ENCODE measurements at regions not wholly inside any gene's neighbourhood (a gene's known extent, or its start where the extent isn't known, plus 50 kb on each side); places are given as distances from the start of the nearest gene placed in this dataset.

DNA sequence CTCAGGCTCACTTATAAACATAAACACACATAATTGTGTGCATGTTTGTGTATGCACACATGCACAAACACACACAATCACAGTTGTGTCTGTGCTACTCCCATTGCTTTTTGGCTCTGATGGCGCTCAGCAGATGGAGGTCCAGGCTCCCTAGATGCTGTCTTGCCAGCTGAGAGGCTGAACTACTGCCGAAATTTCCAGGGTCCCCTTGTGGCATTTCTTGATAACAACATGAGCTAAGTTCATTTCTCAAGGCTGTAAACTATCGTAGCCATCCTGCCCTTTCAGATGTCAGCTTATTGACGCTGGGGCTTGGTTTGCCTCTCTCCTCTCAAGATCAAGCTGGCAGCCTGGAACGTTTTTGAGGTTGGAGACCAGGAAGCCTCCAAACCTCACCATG lies 80.1 kb upstream of the ADRA1D start:
- TF ChIP-seq, protein P1, sequence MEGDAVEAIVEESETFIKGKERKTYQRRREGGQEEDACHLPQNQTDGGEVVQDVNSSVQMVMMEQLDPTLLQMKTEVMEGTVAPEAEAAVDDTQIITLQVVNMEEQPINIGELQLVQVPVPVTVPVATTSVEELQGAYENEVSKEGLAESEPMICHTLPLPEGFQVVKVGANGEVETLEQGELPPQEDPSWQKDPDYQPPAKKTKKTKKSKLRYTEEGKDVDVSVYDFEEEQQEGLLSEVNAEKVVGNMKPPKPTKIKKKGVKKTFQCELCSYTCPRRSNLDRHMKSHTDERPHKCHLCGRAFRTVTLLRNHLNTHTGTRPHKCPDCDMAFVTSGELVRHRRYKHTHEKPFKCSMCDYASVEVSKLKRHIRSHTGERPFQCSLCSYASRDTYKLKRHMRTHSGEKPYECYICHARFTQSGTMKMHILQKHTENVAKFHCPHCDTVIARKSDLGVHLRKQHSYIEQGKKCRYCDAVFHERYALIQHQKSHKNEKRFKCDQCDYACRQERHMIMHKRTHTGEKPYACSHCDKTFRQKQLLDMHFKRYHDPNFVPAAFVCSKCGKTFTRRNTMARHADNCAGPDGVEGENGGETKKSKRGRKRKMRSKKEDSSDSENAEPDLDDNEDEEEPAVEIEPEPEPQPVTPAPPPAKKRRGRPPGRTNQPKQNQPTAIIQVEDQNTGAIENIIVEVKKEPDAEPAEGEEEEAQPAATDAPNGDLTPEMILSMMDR (IDR thresholded peaks at IDR 0.05 in 2 of 3, conservative IDR thresholded peaks at IDR 0.05 in 1 of 3; ENCODE audit: control insufficient read depth in 2 of 3, extremely low read depth in 1 of 3, insufficient read depth in 1 of 3, low read depth in 3 of 3, low read length in 3 of 3) = no peak
- TF ChIP-seq TCF3 (IDR thresholded peaks at IDR 0.05; ENCODE audit: borderline replicate concordance, insufficient read depth, low read depth, low read length) (no peak), RELA (IDR thresholded peaks at IDR 0.05; ENCODE audit: borderline replicate concordance, partially characterized antibody) (no peak), BHLHE40 (IDR thresholded peaks at IDR 0.05; ENCODE audit: borderline replicate concordance in 1 of 2, low read depth in 2 of 2, low read length in 1 of 2) (no peak), IRF4 (IDR thresholded peaks at IDR 0.05; ENCODE audit: low read depth, low read length) (no peak), REST (IDR thresholded peaks at IDR 0.05; ENCODE audit: low read depth, low read length) (no peak)

Measured in GM12878 (cell line).